HG02870 (cell line): ENCODE measurements at regions not wholly inside any gene's neighbourhood (a gene's known extent, or its start where the extent isn't known, plus 50 kb on each side); places are given as distances from the start of the nearest gene placed in this dataset.

Experiments used
- ATAC-seq: cut with Tn5 transposase; IDR thresholded peaks from one replicate; pipeline ENCODE4 v1.9.1; 2021; ENCODE audit warnings: mild to moderate bottlenecking, moderate library complexity; ENCODE audit not compliant: unreplicated experiment

DNA sequence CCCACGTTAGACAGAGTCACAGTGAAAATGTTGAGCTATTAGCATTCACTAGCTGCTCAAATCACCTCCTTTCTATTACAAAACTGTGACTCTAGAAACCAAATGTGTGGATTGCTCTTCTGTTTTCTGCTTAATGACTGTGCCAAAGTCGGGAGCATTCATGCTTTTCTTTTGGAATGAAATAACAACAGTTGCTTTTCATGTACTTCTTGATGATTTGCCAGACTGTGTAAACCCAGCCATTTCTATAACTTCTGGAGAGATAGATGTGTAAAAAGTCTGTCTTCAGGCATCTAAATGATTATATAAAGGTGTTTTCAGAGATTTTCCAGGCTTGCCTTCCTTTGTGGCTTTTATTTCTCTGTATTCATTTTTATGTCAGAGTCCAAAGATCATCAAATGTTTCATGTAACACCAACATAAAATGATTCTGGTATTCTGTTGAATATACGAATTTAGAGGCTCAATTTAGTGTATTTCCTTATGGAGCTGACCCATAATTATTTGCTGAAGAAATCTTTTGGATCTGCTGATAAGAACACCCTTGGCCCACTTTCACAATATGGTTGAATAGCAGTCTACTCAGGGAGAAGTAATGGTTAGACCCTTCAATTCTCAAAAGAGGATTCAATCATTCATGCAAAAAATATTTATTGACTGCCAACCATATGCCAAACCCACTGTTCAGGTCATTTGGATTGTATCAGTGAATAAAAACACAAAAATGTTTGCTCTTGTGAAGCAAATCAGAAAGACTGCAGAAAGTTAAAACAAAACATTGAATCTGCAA is 581.2 kb downstream of the CDH18 start:
- no peak for ATAC-seq

DNA sequence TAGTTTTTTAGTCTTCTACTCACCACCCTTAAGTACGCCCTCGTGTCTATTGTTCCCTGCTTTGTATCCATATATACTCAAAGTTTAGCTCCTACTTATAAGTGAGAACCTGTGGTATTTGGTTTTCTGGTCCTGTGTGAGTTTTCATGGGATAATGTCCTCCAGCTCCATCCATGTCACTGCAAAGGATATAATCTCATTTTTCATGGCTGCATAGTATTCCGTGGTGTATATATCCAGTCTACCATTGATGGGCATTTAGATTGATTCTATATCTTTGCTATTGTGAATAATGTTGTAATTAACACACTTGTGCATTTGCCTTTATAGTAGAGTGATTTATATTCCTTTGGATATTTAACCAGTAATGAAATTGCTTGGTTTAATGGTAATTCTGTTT is 579.9 kb downstream of the CDH18 start:
- no peak for ATAC-seq

DNA sequence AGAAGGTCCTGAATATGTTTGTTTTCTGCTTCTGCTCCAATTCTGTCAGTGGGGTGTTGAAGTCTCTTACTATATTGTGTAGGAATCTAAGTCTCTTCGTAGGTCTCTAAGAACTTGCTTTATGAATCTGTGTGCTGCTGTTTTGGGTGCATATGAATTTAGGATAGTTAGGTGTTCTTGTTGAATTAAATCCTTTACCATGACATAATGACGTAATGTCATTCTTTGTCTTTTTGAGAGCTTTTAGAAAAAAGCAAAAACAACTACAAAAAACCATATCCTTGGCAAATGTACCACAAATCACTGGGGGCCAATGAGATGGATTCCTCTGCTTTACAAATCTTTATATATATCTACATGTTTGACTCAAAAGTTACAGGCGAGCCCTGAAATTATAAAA is 576.1 kb downstream of the CDH18 start:
- ATAC-seq = no peak
